ENCODE measurements at regions not wholly inside any gene's neighbourhood (a gene's known extent, or its start where the extent isn't known, plus 50 kb on each side); places are given as distances from the start of the nearest gene placed in this dataset.
"Not testable (repeated sequence)": the region's sequence is repeated elsewhere in the genome, so short reads cannot be mapped to it uniquely, and the experiment has no call there.

GRCh38 chrX:121165930-121166359 lies 118.5 kb downstream of the GLUD2 start:
- peak; percentile 1 for DNase-seq (ENCODE audit: low read depth, low spot score)
- in situ Hi-C loops (cut with HindIII; ENCODE audit: low sequenced_read_pairs): no loop called here
- H3K4me3 ChIP-seq (ENCODE audit: low read depth, low read length): no peak overlapping the region
- TF ChIP-seq CTCF (IDR thresholded peaks at IDR 0.05; ENCODE audit: low read depth, low read length): no peak

GRCh38 chrX:121169099-121170035 lies 122.0 kb downstream of the GLUD2 start:
- no peak overlapping the region for H3K4me3 ChIP-seq (ENCODE audit: low read depth, low read length)
- TF ChIP-seq CTCF (IDR thresholded peaks at IDR 0.05; ENCODE audit: low read depth, low read length): no peak
- no peak for DNase-seq (ENCODE audit: low read depth, low spot score)
- in situ Hi-C loops (cut with HindIII; ENCODE audit: low sequenced_read_pairs): no loop called here

GRCh38 chrX:121172703-121173102 lies 125.3 kb downstream of the GLUD2 start:
- DNase-seq (ENCODE audit: low read depth, low spot score): no peak
- no peak overlapping the region for H3K4me3 ChIP-seq (ENCODE audit: low read depth, low read length)
- TF ChIP-seq CTCF (IDR thresholded peaks at IDR 0.05; ENCODE audit: low read depth, low read length): no peak
- in situ Hi-C loops (cut with HindIII; ENCODE audit: low sequenced_read_pairs): no loop called here

GRCh38 chrX:121179972-121180371 lies 132.6 kb downstream of the GLUD2 start:
- TF ChIP-seq CTCF (IDR thresholded peaks at IDR 0.05; ENCODE audit: low read depth, low read length): no peak
- no peak overlapping the region for H3K4me3 ChIP-seq (ENCODE audit: low read depth, low read length)
- in situ Hi-C loops (cut with HindIII; ENCODE audit: low sequenced_read_pairs): no loop called here
- DNase-seq (ENCODE audit: low read depth, low spot score): no peak

GRCh38 chrX:121191779-121192178 lies 144.4 kb downstream of the GLUD2 start:
- no peak overlapping the region for H3K4me3 ChIP-seq (ENCODE audit: low read depth, low read length)
- no peak for TF ChIP-seq CTCF (IDR thresholded peaks at IDR 0.05; ENCODE audit: low read depth, low read length)
- no peak for DNase-seq (ENCODE audit: low read depth, low spot score)
- in situ Hi-C loops (cut with HindIII; ENCODE audit: low sequenced_read_pairs): no loop called here

GRCh38 chrX:121195719-121196118 lies 148.3 kb downstream of the GLUD2 start:
- no peak for TF ChIP-seq CTCF (IDR thresholded peaks at IDR 0.05; ENCODE audit: low read depth, low read length)
- no peak overlapping the region for H3K4me3 ChIP-seq (ENCODE audit: low read depth, low read length)
- in situ Hi-C loops (cut with HindIII; ENCODE audit: low sequenced_read_pairs): no loop called here
- DNase-seq (ENCODE audit: low read depth, low spot score): no peak

GRCh38 chrX:121196872-121197444 lies 149.5 kb downstream of the GLUD2 start:
- DNase-seq (ENCODE audit: low read depth, low spot score); in situ Hi-C loops (cut with HindIII; ENCODE audit: low sequenced_read_pairs); H3K4me3 ChIP-seq (ENCODE audit: low read depth, low read length): not testable (repeated sequence)
